Subcutaneous abdominal adipose tissue (tissue), 5 donors: ENCODE measurements at regions not wholly inside any gene's neighbourhood (a gene's known extent, or its start where the extent isn't known, plus 50 kb on each side); places are given as distances from the start of the nearest gene placed in this dataset.

Experiments
- H3K27ac ChIP-seq: one replicate; pipeline ENCODE4 v1.7.0; 2013; ENCODE audit warnings: low read depth, mild to moderate bottlenecking, inconsistent platforms, low read length, moderate library complexity
- H3K27me3 ChIP-seq, 5 donors: one replicate each; pipeline ENCODE4 v1.7.0; 2013; ENCODE audit warnings: low read length in 5 of 5, inconsistent platforms in 1 of 5; ENCODE audit not compliant: control insufficient read depth in 5 of 5, insufficient read depth in 4 of 5
- H3K36me3 ChIP-seq, 5 donors: one replicate each; pipeline ENCODE4 v1.7.0; 2013; ENCODE audit warnings: low read length in 5 of 5; ENCODE audit not compliant: control insufficient read depth in 5 of 5, insufficient read depth in 5 of 5
- H3K4me1 ChIP-seq, 5 donors: one replicate each; pipeline ENCODE4 v1.7.0; 2013; ENCODE audit warnings: low read length in 5 of 5, mild to moderate bottlenecking in 3 of 5, moderate library complexity in 1 of 5; ENCODE audit not compliant: control insufficient read depth in 5 of 5, insufficient read depth in 5 of 5
- H3K4me3 ChIP-seq, 5 donors: one replicate each; pipeline ENCODE4 v1.7.0; 2013; ENCODE audit warnings: low read length in 5 of 5, low read depth in 1 of 5
- H3K9ac ChIP-seq, 5 donors: one replicate each; pipeline ENCODE4 v1.7.0; 2013; ENCODE audit warnings: low read length in 5 of 5, mild to moderate bottlenecking in 4 of 5, moderate library complexity in 3 of 5
- H3K9me3 ChIP-seq, 5 donors: one replicate each; pipeline ENCODE4 v1.7.0; 2013; ENCODE audit warnings: low read length in 5 of 5; ENCODE audit not compliant: control insufficient read depth in 5 of 5
- donor health status: healthy.
- donor health status: healthy.
- donor health status: healthy.
- donor health status: healthy.
- donor health status: healthy.

DNA sequence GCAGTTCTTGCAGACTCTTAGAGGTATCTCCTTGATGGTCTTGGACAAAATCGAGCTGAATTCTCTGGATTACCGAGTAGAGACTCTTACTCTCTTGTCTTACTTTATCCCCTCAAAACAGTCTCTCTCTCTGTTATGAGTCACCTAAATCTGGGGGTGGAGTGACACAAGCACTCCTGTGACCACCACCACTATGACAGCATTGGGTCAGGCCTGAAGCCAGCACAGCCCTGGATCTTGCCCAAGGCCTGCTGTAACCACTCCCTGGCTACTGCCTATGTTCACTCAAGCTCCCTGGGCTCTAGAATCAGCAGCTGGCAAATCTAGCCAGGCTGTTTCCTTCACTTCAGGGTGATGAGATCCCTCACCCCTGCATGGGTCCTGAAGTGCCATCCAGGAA lies 662.5 kb downstream of the LUZP2 start:
- H3K27ac ChIP-seq = no peak overlapping the region

DNA sequence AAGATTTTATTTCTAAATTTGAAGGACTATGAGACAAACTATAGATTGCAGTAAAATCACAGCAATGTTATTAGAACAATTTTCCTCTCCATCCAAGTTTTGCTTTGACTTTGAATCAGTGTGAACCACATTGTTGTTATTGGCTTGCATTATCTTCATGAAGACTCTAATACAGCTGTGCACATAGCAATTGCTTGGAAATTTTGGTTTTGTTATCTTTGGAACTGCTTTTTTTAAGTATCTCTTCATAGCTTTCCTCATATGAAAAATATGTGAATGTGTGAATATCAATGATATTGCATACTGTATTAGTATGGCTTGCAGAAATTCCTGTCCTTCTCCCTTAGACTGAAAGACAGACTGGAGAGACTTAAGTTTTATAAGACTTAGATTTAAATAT lies 666.6 kb downstream of the LUZP2 start:
- no peaks in the 10 kb centered on the region for H3K4me1 ChIP-seq
- H3K9me3 ChIP-seq = peaks cover 0 to 6% (median 0%) of the 10 kb centered on the region in 5 donors
- no peak overlapping the region for H3K9ac ChIP-seq
- H3K4me3 ChIP-seq = no peak overlapping the region
- no peaks in the 10 kb centered on the region for H3K27me3 ChIP-seq
- no peaks in the 10 kb centered on the region for H3K36me3 ChIP-seq
- H3K27ac ChIP-seq = no peak overlapping the region

More for the DNA sequence above, 662.5 kb downstream of the LUZP2 start:
- H3K4me1 ChIP-seq = no peaks in the 10 kb centered on the region
- no peaks in the 10 kb centered on the region for H3K36me3 ChIP-seq
- no peak overlapping the region for H3K9ac ChIP-seq
- H3K9me3 ChIP-seq = no peaks in the 10 kb centered on the region
- H3K4me3 ChIP-seq = no peak overlapping the region
- no peaks in the 10 kb centered on the region for H3K27me3 ChIP-seq

DNA sequence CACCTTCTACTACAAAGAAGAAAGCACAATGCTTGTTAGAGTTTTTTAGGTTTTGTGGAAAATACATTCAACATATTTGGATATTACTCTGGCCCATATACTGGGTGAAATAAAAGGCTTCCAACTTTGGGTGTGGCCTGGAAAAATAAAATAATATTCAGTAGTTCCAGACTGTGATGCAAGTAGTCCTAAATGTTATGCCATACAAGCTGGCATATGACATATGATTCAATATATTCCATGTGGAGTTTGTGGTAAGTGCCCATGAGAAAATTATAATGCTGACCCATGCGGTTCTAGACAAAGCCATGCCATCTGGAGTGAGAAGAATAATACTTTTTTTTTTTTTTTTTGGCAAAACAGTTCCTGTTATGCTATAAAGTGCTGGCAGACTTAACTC lies 683.3 kb downstream of the LUZP2 start:
- Histone ChIP-seq H3K9me3 (no peaks in the 10 kb centered on the region), H3K4me3 (no peak overlapping the region), H3K4me1 (no peaks in the 10 kb centered on the region), H3K27ac (no peak overlapping the region), H3K36me3 (no peaks in the 10 kb centered on the region), H3K9ac (no peak overlapping the region), H3K27me3 (no peaks in the 10 kb centered on the region)

DNA sequence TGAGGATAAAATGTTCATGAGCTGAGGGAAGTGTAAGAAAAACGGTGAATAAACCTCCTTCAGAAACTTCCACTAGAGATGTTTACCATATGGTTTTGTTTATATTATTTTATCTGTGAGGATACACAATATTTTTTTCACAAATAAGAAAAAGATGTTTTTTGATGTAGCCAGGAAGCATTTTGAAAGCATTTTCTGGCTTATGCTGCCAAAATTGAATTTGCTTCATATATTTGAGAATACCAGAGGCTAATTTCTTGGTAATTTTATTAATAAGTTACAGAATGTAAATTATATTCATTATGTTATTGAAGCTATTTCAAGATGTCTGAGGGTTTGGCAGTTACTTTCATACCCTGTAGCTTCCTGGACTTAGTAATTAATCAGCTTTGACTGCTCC lies 686.6 kb downstream of the LUZP2 start:
- H3K36me3 ChIP-seq = no peaks in the 10 kb centered on the region
- no peaks in the 10 kb centered on the region for H3K4me1 ChIP-seq
- H3K4me3 ChIP-seq = no peak overlapping the region
- H3K9me3 ChIP-seq = no peaks in the 10 kb centered on the region
- H3K27me3 ChIP-seq = no peaks in the 10 kb centered on the region
- H3K9ac ChIP-seq = no peak overlapping the region
- no peak overlapping the region for H3K27ac ChIP-seq

DNA sequence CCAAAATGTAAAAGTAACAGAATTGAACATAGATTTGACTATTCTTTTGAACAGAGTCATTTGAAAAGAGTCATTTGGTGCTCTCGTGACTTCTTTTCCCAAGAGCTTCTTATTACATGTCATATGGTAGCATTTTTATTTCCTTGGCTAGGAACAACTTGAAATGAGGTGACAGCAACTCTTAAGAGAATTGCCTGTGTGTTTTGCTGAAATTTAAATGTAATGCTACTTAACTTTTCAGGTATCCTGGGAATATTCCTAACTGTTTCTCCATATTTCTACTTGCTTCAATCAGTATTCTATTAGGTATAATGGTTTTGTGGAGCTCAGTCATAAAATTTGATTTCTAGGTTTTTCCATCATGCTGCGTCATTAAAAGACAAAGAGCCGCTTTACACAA lies 700.7 kb downstream of the LUZP2 start:
- no peaks in the 10 kb centered on the region for H3K36me3 ChIP-seq
- H3K27me3 ChIP-seq = no peaks in the 10 kb centered on the region
- H3K27ac ChIP-seq = no peak overlapping the region
- no peak overlapping the region for H3K9ac ChIP-seq
- no peak overlapping the region for H3K4me3 ChIP-seq
- peaks cover 0 to 2% (median 0%) of the 10 kb centered on the region in 5 donors for H3K9me3 ChIP-seq
- no peaks in the 10 kb centered on the region for H3K4me1 ChIP-seq

DNA sequence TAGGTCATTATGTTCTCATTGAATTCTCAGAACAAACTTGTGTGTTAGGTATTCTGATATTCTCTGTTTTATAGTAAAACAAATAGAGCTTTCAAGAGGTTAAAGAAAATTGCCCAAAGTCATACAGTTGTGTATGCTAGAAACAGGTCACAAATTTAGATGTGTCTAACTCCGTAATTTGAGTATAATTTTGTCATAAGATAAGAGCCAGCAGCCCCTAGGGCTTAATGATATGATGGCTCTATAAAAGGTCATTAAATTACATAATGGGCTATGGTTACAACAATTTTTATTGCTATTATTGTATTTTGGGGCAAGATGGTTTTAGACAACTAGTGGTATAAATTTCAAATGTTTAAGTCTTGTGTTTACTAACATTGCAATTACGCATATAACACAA lies 701.9 kb downstream of the LUZP2 start:
- H3K36me3 ChIP-seq = no peaks in the 10 kb centered on the region
- H3K27me3 ChIP-seq = no peaks in the 10 kb centered on the region
- H3K4me1 ChIP-seq = no peaks in the 10 kb centered on the region
- H3K9me3 ChIP-seq = peaks cover 0 to 2% (median 0%) of the 10 kb centered on the region in 5 donors
- no peak overlapping the region for H3K27ac ChIP-seq
- H3K9ac ChIP-seq = no peak overlapping the region
- H3K4me3 ChIP-seq = no peak overlapping the region

DNA sequence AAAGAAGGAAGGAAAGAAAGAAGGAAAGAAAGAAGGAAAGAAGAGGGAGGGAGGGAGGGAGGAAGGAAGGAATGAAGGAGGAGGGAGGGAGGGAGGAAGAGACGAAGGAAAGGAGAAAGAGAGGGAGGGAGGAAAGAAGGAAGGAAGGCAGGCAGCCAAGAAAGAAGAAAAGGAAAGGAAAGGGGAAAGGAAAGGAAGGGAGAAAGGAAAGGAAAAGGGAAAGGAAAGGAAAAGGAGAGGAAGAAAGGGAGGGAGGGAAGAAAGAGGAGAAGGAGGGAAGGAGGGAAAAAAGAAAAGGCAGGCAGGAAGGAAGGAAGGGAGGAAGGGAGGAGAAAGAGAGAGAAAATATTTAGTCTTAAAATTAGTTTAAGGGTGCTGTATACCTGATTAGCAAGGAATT lies 704.1 kb downstream of the LUZP2 start:
- Histone ChIP-seq H3K27ac (no peak overlapping the region), H3K9ac (no peak overlapping the region), H3K9me3 (peaks cover 0 to 3% (median 0%) of the 10 kb centered on the region in 5 donors), H3K36me3 (no peaks in the 10 kb centered on the region), H3K4me1 (no peaks in the 10 kb centered on the region), H3K27me3 (no peaks in the 10 kb centered on the region), H3K4me3 (no peak overlapping the region)

DNA sequence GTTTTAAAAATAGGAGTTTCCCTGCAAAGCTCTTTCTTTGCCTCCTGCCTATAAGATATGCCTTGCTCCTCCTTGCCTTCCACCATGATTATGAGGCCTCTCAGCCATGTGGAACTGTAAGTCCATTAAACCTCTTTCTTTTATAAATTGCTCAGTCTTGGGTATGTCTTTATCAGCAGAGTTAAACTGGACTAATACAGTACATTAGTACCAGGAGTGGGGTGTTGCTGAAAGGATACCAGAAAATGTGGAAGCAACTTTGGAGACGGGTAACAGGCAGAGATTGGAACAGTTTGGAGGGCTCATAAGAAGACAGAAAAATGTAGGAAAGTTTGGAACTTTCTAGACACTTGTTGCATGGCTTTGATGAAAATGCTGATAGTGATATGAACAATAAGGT lies 709.9 kb downstream of the LUZP2 start:
- no peak overlapping the region for H3K27ac ChIP-seq
- no peak overlapping the region for H3K9ac ChIP-seq
- H3K27me3 ChIP-seq = no peaks in the 10 kb centered on the region
- H3K9me3 ChIP-seq = peaks cover 2 to 18% (median 10%) of the 10 kb centered on the region in 5 donors
- H3K36me3 ChIP-seq = no peaks in the 10 kb centered on the region
- H3K4me3 ChIP-seq = no peak overlapping the region
- no peaks in the 10 kb centered on the region for H3K4me1 ChIP-seq

DNA sequence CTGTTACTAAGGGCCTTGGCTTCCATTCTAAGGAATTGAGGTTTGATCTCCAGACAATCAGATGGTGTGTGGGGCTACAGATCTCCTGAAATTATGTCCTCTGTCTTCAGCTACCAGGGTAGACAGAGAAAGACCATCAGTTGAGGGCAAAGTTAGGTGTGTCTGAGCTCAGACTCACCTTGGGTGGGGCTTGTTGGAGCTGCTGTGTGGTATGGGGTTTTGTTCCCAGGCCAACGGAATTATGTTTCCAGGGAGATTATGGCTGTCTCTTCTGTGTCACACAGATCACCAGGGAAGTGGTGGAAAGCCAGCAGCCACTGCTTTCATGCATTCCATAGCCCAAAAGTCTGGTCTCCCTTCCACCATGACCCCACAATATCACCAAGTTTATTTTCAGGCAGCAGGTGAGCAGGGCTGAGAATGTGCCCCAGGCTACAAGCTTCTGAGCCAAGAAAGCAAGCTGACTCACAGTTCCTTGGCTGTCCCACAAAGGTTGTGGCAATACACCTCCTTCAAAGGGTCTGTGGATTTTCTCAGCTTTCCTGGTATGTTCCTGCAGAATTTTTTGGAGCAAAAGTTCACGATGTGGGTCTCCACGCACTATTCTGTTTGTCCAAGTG lies 714.9 kb downstream of the LUZP2 start:
- Histone ChIP-seq H3K9ac (no peak overlapping the region), H3K27ac (no peak overlapping the region), H3K4me3 (no peak overlapping the region), H3K36me3 (no peaks in the 10 kb centered on the region), H3K4me1 (no peaks in the 10 kb centered on the region), H3K9me3 (peaks cover 2 to 14% (median 6%) of the 10 kb centered on the region in 5 donors), H3K27me3 (no peaks in the 10 kb centered on the region)

DNA sequence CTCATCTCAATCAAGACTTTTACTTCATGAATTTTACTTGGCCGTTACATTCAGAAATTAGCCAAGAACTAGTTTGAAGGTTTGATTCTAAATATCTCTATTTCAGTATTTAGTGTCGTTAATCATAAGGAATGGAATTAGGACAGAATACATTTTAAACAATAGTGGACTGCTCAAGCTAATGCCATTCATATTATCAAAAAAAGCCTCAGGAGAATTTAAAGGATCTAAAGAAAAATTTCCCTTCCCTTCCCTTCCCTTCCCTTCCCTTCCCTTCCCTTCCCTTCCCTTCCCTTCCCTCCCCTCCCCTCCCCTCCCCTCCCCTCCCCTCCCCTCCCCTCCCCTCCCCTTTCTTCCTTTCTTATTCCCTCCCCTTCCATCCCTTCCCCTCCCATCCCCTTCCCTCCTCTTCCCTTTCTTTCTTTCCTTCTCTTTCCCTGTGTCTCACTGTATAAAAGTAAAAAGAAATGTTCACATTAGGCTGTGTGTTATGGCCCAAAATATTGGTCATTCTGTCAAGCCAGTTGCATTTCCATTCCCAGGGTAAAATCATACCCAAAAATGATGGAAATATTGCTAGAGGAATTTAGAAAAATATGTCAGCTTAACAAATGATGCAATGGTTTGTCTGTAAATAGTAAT lies 717.8 kb downstream of the LUZP2 start:
- no peak overlapping the region for H3K9ac ChIP-seq
- no peaks in the 10 kb centered on the region for H3K36me3 ChIP-seq
- no peaks in the 10 kb centered on the region for H3K4me1 ChIP-seq
- no peaks in the 10 kb centered on the region for H3K27me3 ChIP-seq
- no peak overlapping the region for H3K27ac ChIP-seq
- H3K9me3 ChIP-seq = peaks cover 0 to 8% (median 0%) of the 10 kb centered on the region in 5 donors
- H3K4me3 ChIP-seq = no peak overlapping the region
